Lower leg skin (tissue), 3 donors: ENCODE measurements at regions not wholly inside any gene's neighbourhood (a gene's known extent, or its start where the extent isn't known, plus 50 kb on each side); places are given as distances from the start of the nearest gene placed in this dataset.

Experiments
- CTCF ChIP-seq, 3 donors: fragments of 450-650 bp; IDR thresholded peaks; one replicate each; pipeline ENCODE4 v1.5.1; 2016; ENCODE audit warnings: antibody characterized with exemption in 3 of 3, mild to moderate bottlenecking in 3 of 3, moderate library complexity in 2 of 3
- POLR2A ChIP-seq, 2 donors: fragments of 450-650 bp; IDR thresholded peaks; one replicate each; pipeline ENCODE4 v1.6.1; 2016 to 2017; ENCODE audit warnings: antibody characterized with exemption in 2 of 2, mild to moderate bottlenecking in 1 of 2, moderate library complexity in 1 of 2

- TF ChIP-seq CTCF (IDR thresholded peaks at IDR 0.05) (no peak), POLR2A (IDR thresholded peaks at IDR 0.05) (no peak)
Measured at GRCh38 chr20:7416382-7416781, 523.9 kb downstream of the HAO1 start.
